H1 (cell line): ENCODE measurements at regions not wholly inside any gene's neighbourhood (a gene's known extent, or its start where the extent isn't known, plus 50 kb on each side); places are given as distances from the start of the nearest gene placed in this dataset.

ENCODE experiments used
- CHD7 ChIP-seq: fragments of 300-600 bp; sonication (generic); IDR thresholded peaks from 2 replicates; pipeline ENCODE4 v1.7.1; 2012; ENCODE audit warnings: low read length, moderate library complexity, mild to moderate bottlenecking, inconsistent platforms; ENCODE audit not compliant: insufficient replicate concordance
- KDM5A ChIP-seq: fragments of 200-600 bp; IDR thresholded peaks from 2 replicates; pipeline ENCODE4 v1.7.1; 2012; ENCODE audit warnings: mild to moderate bottlenecking, low read length, inconsistent platforms, mixed read lengths
- POLR2AphosphoS5 ChIP-seq: IDR thresholded peaks from 2 replicates; pipeline ENCODE4 v1.6.1; 2011; ENCODE audit warnings: low read depth, low read length
- RNF2 ChIP-seq: fragments of 200-900, 300-1000 bp; sonication (generic); IDR thresholded peaks from 2 replicates; pipeline ENCODE4 v1.7.1; 2016; ENCODE audit warnings: borderline replicate concordance, low read depth, mild to moderate bottlenecking, antibody characterized with exemption, low read length; ENCODE audit not compliant: poor library complexity, severe bottlenecking; ENCODE audit errors: missing control alignments
- SAP30 ChIP-seq: fragments of 300-600 bp; sonication (generic); IDR thresholded peaks from 2 replicates; pipeline ENCODE4 v1.7.1; 2012; ENCODE audit warnings: low read length, moderate library complexity, mild to moderate bottlenecking, inconsistent platforms; ENCODE audit not compliant: insufficient read depth, insufficient replicate concordance
- TAF7 ChIP-seq: optimal IDR thresholded peaks from 2 replicates; pipeline ENCODE3; 2011; ENCODE audit warnings: low read depth, mild to moderate bottlenecking, inconsistent platforms, low read length, moderate library complexity, borderline replicate concordance
- TF ChIP-seq, protein P1 (sequence below), 3 experiments: IDR thresholded peaks; 1 replicate in 2 of 3; 2 replicates in 1 of 3; pipeline versions ENCODE4 v1.5.1 to v1.6.1; 2011; ENCODE audit warnings: low read length in 3 of 3, mild to moderate bottlenecking in 3 of 3, inconsistent platforms in 2 of 3, low read depth in 1 of 3, moderate library complexity in 1 of 3; ENCODE audit not compliant: insufficient read depth in 1 of 3; ENCODE audit errors: control extremely low read depth in 1 of 3
- TF ChIP-seq, protein P2 (sequence below): IDR thresholded peaks from 2 replicates; pipeline ENCODE4 v1.6.1; 2012; ENCODE audit warnings: inconsistent platforms

GRCh38 chr5:162567644-162568043 lies 500.1 kb downstream of the GABRG2 start (continued):
- TF ChIP-seq CHD7 (no peak), TAF7 (no peak), POLR2AphosphoS5 (no peak), RNF2 (no peak), KDM5A (no peak), SAP30 (no peak)
- TF ChIP-seq, protein P1, sequence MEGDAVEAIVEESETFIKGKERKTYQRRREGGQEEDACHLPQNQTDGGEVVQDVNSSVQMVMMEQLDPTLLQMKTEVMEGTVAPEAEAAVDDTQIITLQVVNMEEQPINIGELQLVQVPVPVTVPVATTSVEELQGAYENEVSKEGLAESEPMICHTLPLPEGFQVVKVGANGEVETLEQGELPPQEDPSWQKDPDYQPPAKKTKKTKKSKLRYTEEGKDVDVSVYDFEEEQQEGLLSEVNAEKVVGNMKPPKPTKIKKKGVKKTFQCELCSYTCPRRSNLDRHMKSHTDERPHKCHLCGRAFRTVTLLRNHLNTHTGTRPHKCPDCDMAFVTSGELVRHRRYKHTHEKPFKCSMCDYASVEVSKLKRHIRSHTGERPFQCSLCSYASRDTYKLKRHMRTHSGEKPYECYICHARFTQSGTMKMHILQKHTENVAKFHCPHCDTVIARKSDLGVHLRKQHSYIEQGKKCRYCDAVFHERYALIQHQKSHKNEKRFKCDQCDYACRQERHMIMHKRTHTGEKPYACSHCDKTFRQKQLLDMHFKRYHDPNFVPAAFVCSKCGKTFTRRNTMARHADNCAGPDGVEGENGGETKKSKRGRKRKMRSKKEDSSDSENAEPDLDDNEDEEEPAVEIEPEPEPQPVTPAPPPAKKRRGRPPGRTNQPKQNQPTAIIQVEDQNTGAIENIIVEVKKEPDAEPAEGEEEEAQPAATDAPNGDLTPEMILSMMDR (IDR thresholded peaks at IDR 0.05; ENCODE audit: control extremely low read depth in 1 of 3, insufficient read depth in 1 of 3, low read depth in 1 of 3, low read length in 3 of 3): no peak
- TF ChIP-seq, protein P2, sequence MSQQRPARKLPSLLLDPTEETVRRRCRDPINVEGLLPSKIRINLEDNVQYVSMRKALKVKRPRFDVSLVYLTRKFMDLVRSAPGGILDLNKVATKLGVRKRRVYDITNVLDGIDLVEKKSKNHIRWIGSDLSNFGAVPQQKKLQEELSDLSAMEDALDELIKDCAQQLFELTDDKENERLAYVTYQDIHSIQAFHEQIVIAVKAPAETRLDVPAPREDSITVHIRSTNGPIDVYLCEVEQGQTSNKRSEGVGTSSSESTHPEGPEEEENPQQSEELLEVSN: no peak
